Fibroblast of pulmonary artery (primary cell): ENCODE measurements at regions not wholly inside any gene's neighbourhood (a gene's known extent, or its start where the extent isn't known, plus 50 kb on each side); places are given as distances from the start of the nearest gene placed in this dataset.

Experiments used
- DNase-seq: peaks from one replicate; pipeline ENCODE4 v3.0.0-alpha.2; 2010; ENCODE audit warnings: low read depth
- H3K4me3 ChIP-seq: replicated peaks from 2 replicates; pipeline ENCODE4 v1.5.1; 2011; ENCODE audit warnings: low read depth, mild to moderate bottlenecking, control low read depth, low read length, moderate library complexity
- CTCF ChIP-seq: IDR thresholded peaks from 2 replicates; pipeline ENCODE4 v1.5.1; 2011; ENCODE audit warnings: mild to moderate bottlenecking, control low read depth, low read length, inconsistent platforms; ENCODE audit errors: missing control alignments

- H3K4me3 ChIP-seq = no peak overlapping the region
- no peak for DNase-seq
- no peak for TF ChIP-seq CTCF
These were observed 220.3 kb downstream of the PLPP3 start for GRCh38 chr1:56359056-56359455.

- TF ChIP-seq CTCF = no peak
- H3K4me3 ChIP-seq = no peak overlapping the region
- DNase-seq = peak; percentile 51
These were observed 221.3 kb downstream of the PLPP3 start for GRCh38 chr1:56357927-56358690.

GRCh38 chr1:56356376-56356990, 222.9 kb downstream of the PLPP3 start:
- no peak for TF ChIP-seq CTCF
- no peak for DNase-seq

GRCh38 chr1:56355918-56356317, 223.4 kb downstream of the PLPP3 start:
- no peak for DNase-seq
- H3K4me3 ChIP-seq = no peak overlapping the region
- no peak for TF ChIP-seq CTCF

More at GRCh38 chr1:56356376-56356990, 222.9 kb downstream of the PLPP3 start:
- H3K4me3 ChIP-seq = no peak overlapping the region

GRCh38 chr1:56355422-56355821, 223.9 kb downstream of the PLPP3 start:
- no peak overlapping the region for H3K4me3 ChIP-seq
- no peak for DNase-seq
- no peak for TF ChIP-seq CTCF

- DNase-seq = peak; percentile 11
- no peak overlapping the region for H3K4me3 ChIP-seq
- no peak for TF ChIP-seq CTCF
These were observed 233.5 kb downstream of the PLPP3 start for GRCh38 chr1:56345831-56346230.
